Breast epithelium (tissue), 3 donors: ENCODE measurements at regions not wholly inside any gene's neighbourhood (a gene's known extent, or its start where the extent isn't known, plus 50 kb on each side); places are given as distances from the start of the nearest gene placed in this dataset.

Source experiments
- POLR2A ChIP-seq: fragments of 450-650 bp; IDR thresholded peaks from one replicate; pipeline ENCODE4 v1.6.1; 2016; ENCODE audit warnings: antibody characterized with exemption, mild to moderate bottlenecking, moderate library complexity
- POLR2AphosphoS5 ChIP-seq, 3 donors: sonication (generic); formaldehyde crosslinking; IDR thresholded peaks; one replicate each; pipeline ENCODE4 v1.6.1; 2017; ENCODE audit warnings: antibody characterized with exemption in 3 of 3
- TF ChIP-seq, protein P1 (sequence below), 3 donors: fragments of 450-650 bp; IDR thresholded peaks; one replicate each; pipeline ENCODE4 v1.5.1; 2016 to 2017; ENCODE audit warnings: antibody characterized with exemption in 3 of 3, mild to moderate bottlenecking in 3 of 3, moderate library complexity in 3 of 3

DNA sequence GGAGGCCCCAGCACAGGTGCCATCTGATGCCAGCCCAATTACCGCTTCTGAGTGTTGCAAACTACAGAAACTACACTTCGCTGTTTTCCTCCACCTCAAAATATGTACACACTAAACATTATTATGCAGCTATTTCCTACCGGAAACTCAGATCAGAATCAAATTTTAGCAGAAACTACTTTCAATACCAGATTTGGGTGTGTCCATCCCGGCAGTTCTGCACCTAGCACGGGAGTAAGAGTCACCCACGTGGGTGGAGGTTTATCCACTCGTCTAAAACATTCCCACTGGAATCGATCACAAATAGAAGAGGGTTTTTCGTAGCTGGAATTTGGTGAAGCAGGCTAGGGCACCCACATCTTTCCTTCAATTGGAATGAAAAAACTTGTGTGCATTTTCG is 214.4 kb upstream of the PRKCQ start:
- TF ChIP-seq, protein P1, sequence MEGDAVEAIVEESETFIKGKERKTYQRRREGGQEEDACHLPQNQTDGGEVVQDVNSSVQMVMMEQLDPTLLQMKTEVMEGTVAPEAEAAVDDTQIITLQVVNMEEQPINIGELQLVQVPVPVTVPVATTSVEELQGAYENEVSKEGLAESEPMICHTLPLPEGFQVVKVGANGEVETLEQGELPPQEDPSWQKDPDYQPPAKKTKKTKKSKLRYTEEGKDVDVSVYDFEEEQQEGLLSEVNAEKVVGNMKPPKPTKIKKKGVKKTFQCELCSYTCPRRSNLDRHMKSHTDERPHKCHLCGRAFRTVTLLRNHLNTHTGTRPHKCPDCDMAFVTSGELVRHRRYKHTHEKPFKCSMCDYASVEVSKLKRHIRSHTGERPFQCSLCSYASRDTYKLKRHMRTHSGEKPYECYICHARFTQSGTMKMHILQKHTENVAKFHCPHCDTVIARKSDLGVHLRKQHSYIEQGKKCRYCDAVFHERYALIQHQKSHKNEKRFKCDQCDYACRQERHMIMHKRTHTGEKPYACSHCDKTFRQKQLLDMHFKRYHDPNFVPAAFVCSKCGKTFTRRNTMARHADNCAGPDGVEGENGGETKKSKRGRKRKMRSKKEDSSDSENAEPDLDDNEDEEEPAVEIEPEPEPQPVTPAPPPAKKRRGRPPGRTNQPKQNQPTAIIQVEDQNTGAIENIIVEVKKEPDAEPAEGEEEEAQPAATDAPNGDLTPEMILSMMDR (IDR thresholded peaks at IDR 0.05), result no peak
- TF ChIP-seq POLR2A (no peak), POLR2AphosphoS5 (IDR thresholded peaks at IDR 0.05) (no peak)
